ENCODE measurements at regions not wholly inside any gene's neighbourhood (a gene's known extent, or its start where the extent isn't known, plus 50 kb on each side); places are given as distances from the start of the nearest gene placed in this dataset.

GRCh38 chr2:18176679-18177215, 298.3 kb downstream of the KCNS3 start:
- intact Hi-C loops (cut with DNase I), result no loop called here
- ATAC-seq, result no peak
- DNase-seq, result no peak

GRCh38 chr2:18172607-18173006, 294.1 kb downstream of the KCNS3 start:
- no peak for DNase-seq
- intact Hi-C loops (cut with DNase I), result no loop called here
- no peak for ATAC-seq

GRCh38 chr2:18171191-18172139, 293.0 kb downstream of the KCNS3 start:
- ATAC-seq, result peak in 1 of 2 donors; percentile 88
- intact Hi-C loops (cut with DNase I), result no loop called here
- no peak for DNase-seq

- DNase-seq, result no peak
- no peak for ATAC-seq
- intact Hi-C loops (cut with DNase I), result no loop called here
These were observed 292.2 kb downstream of the KCNS3 start for GRCh38 chr2:18170642-18171041.

- DNase-seq (no peak), ATAC-seq (no peak)
- intact Hi-C loops (cut with DNase I), result no loop called here
These were observed 291.4 kb downstream of the KCNS3 start for GRCh38 chr2:18169893-18170175.

GRCh38 chr2:18169121-18169892, 290.8 kb downstream of the KCNS3 start:
- no peak for DNase-seq
- ATAC-seq, result no peak
- intact Hi-C loops (cut with DNase I), result no loop called here

- DNase-seq (no peak), ATAC-seq (no peak)
- intact Hi-C loops (cut with DNase I), result no loop called here
These were observed 289.4 kb downstream of the KCNS3 start for GRCh38 chr2:18167871-18168270.

- ATAC-seq (no peak), DNase-seq (no peak)
- intact Hi-C loops (cut with DNase I), result no loop called here
These were observed 283.2 kb downstream of the KCNS3 start for GRCh38 chr2:18161681-18162080.

GRCh38 chr2:18159896-18160295, 281.4 kb downstream of the KCNS3 start:
- DNase-seq, result no peak
- no peak for ATAC-seq
- intact Hi-C loops (cut with DNase I), result loop anchor here in 1 of 2 donors (10.0 kb wide), 1 partner anchor 305 kb away; no protein-coding TSS in a partner anchor

- no peak for ATAC-seq
- DNase-seq, result no peak
- intact Hi-C loops (cut with DNase I), result loop anchor here in 1 of 2 donors (10.0 kb wide), 1 partner anchor 302 kb away; no protein-coding TSS in a partner anchor
These were observed 278.0 kb downstream of the KCNS3 start for GRCh38 chr2:18156421-18156820.

- intact Hi-C loops (cut with DNase I), result loop anchor here in 1 of 2 donors (10.0 kb wide), 1 partner anchor 301 kb away; no protein-coding TSS in a partner anchor
- ATAC-seq, result no peak
- no peak for DNase-seq
These were observed 277.5 kb downstream of the KCNS3 start for GRCh38 chr2:18156002-18156401.

GRCh38 chr2:18154812-18155211, 276.3 kb downstream of the KCNS3 start:
- DNase-seq (no peak), ATAC-seq (no peak)
- intact Hi-C loops (cut with DNase I), result loop anchor here in 1 of 2 donors (10.0 kb wide), 1 partner anchor 300 kb away; no protein-coding TSS in a partner anchor

- intact Hi-C loops (cut with DNase I), result loop anchor here in 1 of 2 donors (10.0 kb wide), 1 partner anchor 299 kb away; no protein-coding TSS in a partner anchor
- ATAC-seq, result no peak
These were observed 275.8 kb downstream of the KCNS3 start for GRCh38 chr2:18154259-18154658.

GRCh38 chr2:18153741-18154140, 275.3 kb downstream of the KCNS3 start:
- intact Hi-C loops (cut with DNase I), result loop anchor here in 1 of 2 donors (10.0 kb wide), 1 partner anchor 299 kb away; no protein-coding TSS in a partner anchor
- ATAC-seq (no peak), DNase-seq (no peak)

More at GRCh38 chr2:18154259-18154658, 275.8 kb downstream of the KCNS3 start:
- no peak for DNase-seq

- intact Hi-C loops (cut with DNase I), result loop anchor here in 1 of 2 donors (10.0 kb wide), 1 partner anchor 296 kb away; no protein-coding TSS in a partner anchor
- ATAC-seq (no peak), DNase-seq (no peak)
These were observed 272.8 kb downstream of the KCNS3 start for GRCh38 chr2:18151237-18151636.

GRCh38 chr2:18149660-18150246, 271.3 kb downstream of the KCNS3 start:
- intact Hi-C loops (cut with DNase I), result loop anchor here (5.0 to 10.0 kb wide), 2 partner anchors 295 to 297 kb away; no protein-coding TSS in a partner anchor
- DNase-seq, result no peak
- no peak for ATAC-seq

- intact Hi-C loops (cut with DNase I), result no loop called here
- no peak for ATAC-seq
- no peak for DNase-seq
These were observed 258.5 kb downstream of the KCNS3 start for GRCh38 chr2:18136881-18137475.

GRCh38 chr2:18133310-18133709, 254.8 kb downstream of the KCNS3 start:
- DNase-seq (no peak), ATAC-seq (no peak)
- intact Hi-C loops (cut with DNase I), result no loop called here

GRCh38 chr2:18132697-18133096, 254.2 kb downstream of the KCNS3 start:
- ATAC-seq, result no peak
- no peak for DNase-seq
- intact Hi-C loops (cut with DNase I), result no loop called here

Measured in left cardiac atrium (tissue), 4 donors.